GM19372 (cell line): ENCODE measurements at regions not wholly inside any gene's neighbourhood (a gene's known extent, or its start where the extent isn't known, plus 50 kb on each side); places are given as distances from the start of the nearest gene placed in this dataset.

Source experiments
- ATAC-seq: cut with Tn5 transposase; IDR thresholded peaks from one replicate; pipeline ENCODE4 v1.9.1; 2021; ENCODE audit warnings: mild to moderate bottlenecking, low read depth, moderate library complexity; ENCODE audit not compliant: unreplicated experiment

GRCh38 chr22:22431271-22432220 is 77.0 kb downstream of the ZNF280B start:
- ATAC-seq, result no peak

GRCh38 chr22:22432479-22432878 is 76.1 kb downstream of the ZNF280B start:
- ATAC-seq, result no peak

GRCh38 chr22:22432937-22433336 is 75.6 kb downstream of the ZNF280B start:
- no peak for ATAC-seq

- ATAC-seq, result no peak
Measured at GRCh38 chr22:22433770-22434169, 74.8 kb downstream of the ZNF280B start.
